Activated gamma-delta T cell treated with anti-CD3 and anti-CD28 coated beads, Interleukin-2, amount 50 U/mL, for 16 hours (primary cell): ENCODE measurements at regions not wholly inside any gene's neighbourhood (a gene's known extent, or its start where the extent isn't known, plus 50 kb on each side); places are given as distances from the start of the nearest gene placed in this dataset.
"Not testable (repeated sequence)": the region's sequence is repeated elsewhere in the genome, so short reads cannot be mapped to it uniquely, and the experiment has no call there.

Source experiments
- DNase-seq: peaks from one replicate; pipeline ENCODE4 v3.0.0-alpha.2; 2020; ENCODE audit warnings: low read depth

GRCh38 chr18:4765401-4765800, 310.3 kb upstream of the DLGAP1 start:
- DNase-seq, result no peak

DNA sequence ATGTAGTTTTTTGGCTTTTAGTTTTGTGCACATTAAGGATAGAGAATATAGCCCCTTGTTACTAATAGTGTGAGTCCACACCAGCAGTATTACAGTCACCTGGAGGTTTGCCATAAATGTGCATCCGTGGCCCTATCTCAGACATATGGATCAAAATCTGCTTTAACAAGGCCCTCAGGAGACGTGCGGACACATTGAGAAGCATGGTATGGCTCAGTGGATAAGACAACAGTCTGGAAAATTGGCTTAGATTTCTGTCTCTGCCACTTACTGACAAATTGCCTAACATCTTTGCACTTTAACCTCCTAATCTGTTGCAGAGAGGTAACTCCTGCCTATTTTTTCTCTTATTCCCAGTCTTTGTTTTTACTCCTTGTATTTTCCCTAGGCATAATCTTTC, 307.2 kb upstream of the DLGAP1 start:
- DNase-seq, result no peak

DNA sequence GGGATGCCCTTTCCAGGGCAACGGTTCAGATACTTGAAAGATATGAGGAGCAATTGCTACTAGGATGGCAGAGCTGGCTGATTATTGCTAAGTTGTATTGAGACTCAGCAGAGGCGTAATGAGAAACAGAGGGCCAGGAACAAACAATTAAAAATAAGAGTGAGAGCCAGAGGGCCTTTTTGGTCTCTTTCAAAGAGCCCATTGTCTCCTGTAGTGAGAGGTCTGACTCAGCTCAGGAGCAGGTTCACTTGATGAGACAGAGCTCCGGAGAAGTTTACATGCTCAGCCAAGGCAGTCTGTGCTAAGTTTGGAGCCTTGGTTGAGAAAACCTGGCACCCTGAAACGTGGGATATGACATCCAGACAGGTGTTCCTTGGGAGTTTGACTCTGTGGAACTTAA, 303.9 kb upstream of the DLGAP1 start:
- DNase-seq, result no peak

- DNase-seq, result no peak
Measured at GRCh38 chr18:4755848-4756247, 300.7 kb upstream of the DLGAP1 start.

- DNase-seq, result not testable (repeated sequence)
Measured at GRCh38 chr18:4753151-4753550, 298.0 kb upstream of the DLGAP1 start.

DNA sequence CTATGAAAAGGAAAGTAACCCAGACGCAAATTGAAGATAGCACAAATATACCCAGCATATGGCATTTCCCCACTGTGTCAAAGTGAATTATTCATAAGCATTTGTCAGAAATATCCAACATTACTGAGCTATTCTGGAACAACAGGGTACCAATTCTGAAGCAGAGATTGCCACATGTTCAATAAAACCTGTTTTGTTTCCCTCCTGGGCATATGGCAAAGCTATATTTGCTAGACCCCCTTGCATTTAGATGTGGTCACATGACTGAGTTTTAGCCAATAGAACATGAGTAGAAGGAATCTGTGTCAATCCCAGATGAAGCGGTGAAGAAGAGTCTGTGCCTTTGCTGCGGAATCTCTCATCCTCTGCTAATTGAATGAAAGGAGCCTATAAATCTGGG, 296.4 kb upstream of the DLGAP1 start:
- no peak for DNase-seq

DNA sequence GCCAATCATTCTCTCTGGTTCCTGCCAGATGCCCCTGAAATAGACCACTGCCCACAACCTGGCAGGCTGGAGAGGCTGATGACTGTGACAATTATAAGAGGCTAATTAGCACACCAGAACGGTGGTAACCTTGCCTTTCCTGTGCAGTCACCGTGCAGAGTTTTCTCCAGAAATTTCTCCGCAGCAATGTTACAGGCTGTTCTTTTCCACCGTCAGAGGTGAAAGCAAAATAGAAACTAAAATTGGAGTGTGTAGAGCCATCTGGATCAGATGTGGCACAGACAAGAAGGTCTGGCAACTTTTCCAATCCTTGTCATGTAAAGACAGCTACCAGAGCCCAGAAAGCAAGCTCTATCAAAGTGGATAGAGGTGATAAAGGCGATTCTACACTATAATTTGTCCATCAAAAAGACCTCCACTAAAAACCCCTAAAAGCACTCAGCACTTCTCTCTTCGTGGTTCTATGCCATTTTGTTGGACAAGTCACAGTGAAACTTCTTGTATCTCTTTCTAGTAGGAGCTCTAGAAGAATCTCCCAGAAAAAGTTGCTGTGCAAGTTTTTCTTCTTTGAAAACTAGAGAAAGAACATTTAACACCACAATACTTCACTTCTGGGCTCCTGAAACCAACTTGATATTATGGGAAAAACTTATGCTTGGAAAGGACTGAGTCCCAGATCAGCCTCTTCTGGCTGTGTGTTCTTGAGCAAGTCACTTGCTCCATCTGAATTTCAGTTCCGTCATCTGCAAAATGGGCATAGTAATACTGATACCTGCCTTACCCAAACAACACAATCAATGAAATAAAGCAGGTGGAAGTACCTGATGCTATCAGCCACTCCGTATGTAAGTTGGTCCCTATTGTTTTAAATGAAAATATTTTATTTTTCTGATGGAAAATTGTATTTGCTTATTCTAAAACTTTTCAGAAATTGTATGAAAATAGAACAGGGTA, 295.6 kb upstream of the DLGAP1 start:
- DNase-seq, result no peak

- no peak for DNase-seq
Measured at GRCh38 chr18:4748975-4749374, 293.9 kb upstream of the DLGAP1 start.

DNA sequence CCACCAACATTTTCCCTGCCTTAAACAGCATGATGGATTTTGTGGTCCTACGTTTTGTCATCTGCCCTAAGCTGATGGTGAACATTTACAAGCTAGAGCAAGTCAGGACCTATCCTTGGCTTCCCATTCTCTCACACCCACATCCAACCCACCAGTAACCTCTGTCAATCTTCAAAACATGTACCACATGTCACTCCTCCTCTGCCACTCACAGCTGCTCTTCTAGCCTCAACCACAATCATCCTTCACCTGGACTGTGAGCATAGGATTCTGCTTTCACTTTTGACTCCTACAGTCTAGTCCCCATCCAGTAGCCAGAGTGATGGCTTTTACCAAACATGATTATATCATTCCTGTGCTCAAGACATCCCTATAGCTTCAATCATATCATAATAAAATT, 279.8 kb upstream of the DLGAP1 start:
- DNase-seq, result no peak

GRCh38 chr18:4734021-4734420, 278.9 kb upstream of the DLGAP1 start:
- no peak for DNase-seq

GRCh38 chr18:4721545-4721944, 266.4 kb upstream of the DLGAP1 start:
- no peak for DNase-seq

GRCh38 chr18:4720518-4720917, 265.4 kb upstream of the DLGAP1 start:
- DNase-seq, result no peak

DNA sequence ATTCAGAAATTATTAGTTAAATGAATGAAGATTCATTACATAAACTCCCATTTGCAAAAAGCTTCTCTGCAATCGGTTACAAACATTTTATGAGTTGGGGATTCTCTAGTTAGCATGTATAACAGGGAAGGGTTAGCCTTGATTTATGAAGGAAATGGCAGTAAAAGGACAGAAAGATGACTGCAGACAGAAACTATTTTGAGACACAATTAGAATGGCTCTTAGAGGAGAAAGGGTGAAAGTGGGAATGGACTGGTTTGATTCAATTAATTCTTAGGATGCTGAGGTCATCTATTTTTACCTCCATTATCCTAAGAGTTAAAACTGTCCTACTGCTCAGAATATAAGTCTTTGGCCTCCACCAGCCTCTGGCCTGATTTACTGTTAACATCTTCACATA, 250.8 kb upstream of the DLGAP1 start:
- DNase-seq, result no peak

GRCh38 chr18:4704781-4705180, 249.7 kb upstream of the DLGAP1 start:
- DNase-seq, result no peak

DNA sequence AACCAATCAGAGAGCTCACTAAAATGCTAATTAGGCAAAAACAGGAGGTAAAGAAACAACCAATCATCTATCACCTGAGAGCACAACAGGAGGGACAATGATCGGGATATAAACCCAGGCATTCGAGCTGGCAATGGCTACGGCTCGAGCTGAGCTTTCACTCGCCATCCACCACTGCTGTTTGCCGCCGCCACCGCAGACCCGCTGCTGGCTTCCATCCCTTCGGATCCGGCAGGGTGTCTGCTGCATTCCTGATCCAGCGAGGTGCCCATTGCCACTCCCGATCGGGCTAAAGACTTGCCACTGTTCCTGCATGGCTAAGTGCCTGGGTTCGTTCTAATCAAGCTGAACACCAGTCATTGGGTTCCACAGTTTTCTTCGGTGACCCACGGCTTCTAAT, 236.7 kb upstream of the DLGAP1 start:
- DNase-seq, result no peak

GRCh38 chr18:4678685-4679084, 223.6 kb upstream of the DLGAP1 start:
- DNase-seq, result not testable (repeated sequence)

DNA sequence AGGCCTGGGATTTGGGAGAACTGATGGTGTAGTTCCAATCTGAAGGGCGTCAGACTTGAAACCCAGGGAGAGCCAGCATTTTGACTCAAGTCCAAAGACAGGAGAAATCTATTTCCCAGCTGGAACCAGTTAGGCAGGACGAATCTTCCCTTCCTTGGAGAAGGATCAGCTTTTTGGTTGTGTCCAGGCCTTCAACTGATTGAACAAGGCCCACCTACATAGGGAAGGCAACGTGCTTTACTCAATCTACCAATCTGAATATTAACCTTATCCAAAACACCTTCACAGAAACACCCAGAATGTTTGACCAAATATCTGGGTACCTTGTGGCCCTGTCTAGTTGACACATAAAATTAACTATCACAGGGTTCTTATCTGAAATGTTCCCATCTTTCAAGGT, 221.9 kb upstream of the DLGAP1 start:
- DNase-seq, result no peak

DNA sequence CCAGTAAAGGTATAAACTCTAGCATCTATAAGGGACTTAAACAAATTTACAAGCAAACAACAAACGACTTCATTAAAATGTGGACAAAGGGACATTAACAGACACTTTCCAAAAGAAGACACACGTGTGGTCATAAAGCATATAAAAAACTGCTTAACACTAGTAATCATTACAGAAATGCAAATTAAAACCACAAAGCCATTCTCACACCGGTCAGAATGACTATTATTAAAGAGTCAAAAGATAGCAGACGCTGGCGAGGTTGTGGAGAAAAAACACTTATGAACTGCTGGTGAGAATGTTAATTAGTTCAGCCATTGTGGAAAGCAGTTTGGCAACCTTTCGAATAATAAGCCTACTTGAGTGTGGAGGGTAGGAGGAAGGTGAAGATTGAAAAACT, 217.1 kb upstream of the DLGAP1 start:
- DNase-seq, result no peak

DNA sequence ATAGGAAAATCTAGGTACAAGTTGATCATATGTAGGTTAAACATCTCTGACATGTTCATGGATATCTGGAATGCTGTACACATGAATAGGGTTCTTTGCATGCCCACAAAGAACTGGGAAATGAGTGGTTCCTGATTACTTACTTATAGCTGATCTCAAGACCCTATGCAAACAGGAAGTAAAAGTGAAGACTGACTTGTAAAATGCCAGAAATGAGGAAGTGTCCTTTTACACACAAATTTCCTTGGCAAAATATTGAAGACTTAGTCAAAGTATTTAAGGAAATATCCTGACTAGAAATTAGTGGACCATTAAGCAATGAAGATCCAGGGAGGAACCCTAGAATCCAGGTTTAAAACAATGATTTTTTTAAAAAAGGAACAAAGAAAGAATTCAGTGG, 203.7 kb upstream of the DLGAP1 start:
- no peak for DNase-seq

DNA sequence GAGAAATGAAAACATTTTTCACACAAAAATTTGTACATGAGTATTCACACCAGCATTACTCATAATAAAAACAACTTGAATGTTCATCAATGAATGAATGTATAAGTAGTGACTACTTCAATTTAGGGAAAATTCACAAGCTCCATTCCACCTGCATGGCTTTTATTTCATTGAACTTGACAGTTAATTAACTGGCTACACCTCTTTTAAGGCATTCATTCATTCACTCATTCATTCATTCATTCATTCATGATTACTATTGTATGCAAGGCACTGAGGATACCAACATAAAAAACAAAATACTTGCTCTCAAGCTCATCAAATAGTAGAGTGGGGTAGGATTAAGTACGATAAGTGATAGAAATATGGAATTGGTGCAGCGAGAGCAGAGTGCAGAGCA, 198.3 kb upstream of the DLGAP1 start:
- DNase-seq, result no peak

GRCh38 chr18:4641771-4642368, 186.8 kb upstream of the DLGAP1 start:
- DNase-seq, result no peak

GRCh38 chr18:4640349-4641012, 185.4 kb upstream of the DLGAP1 start:
- no peak for DNase-seq
